ENCODE measurements at regions not wholly inside any gene's neighbourhood (a gene's known extent, or its start where the extent isn't known, plus 50 kb on each side); places are given as distances from the start of the nearest gene placed in this dataset.

DNA sequence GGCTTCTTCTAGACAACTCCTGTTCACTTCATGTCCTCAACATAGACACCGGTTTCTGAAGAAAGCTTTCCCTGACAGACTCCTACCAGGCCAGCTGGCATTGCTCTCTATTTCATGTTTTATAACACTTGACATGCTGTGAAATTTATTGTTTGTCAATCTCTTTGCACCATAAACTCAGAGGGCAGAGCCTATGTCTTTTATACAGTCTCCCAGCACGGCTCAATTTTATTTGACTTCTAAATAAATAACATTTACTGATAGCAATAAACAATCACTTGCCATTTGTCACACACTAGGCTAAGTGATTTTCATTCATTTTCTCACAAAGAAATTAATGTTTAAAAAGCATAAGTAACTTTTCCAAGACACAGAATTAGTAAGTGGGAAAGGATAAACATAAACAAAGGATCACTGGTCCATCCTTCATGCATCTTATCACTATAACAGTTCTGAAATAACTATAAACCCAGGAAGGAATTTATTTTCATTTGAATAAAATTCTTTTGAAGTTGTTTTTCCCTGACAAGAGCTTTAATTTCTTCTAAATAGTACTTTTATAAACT lies 577.6 kb downstream of the TECRL start:
- FAIRE-seq, result no peak
- TF ChIP-seq EZH2 (IDR thresholded peaks at IDR 0.05; ENCODE audit: low read length) (no peak), CTCF (optimal IDR thresholded peaks at IDR 0.05 in 1 of 3, IDR thresholded peaks at IDR 0.05 in 1 of 3, conservative IDR thresholded peaks at IDR 0.05 in 1 of 3; ENCODE audit: extremely low read depth in 1 of 3, insufficient read depth in 2 of 3, low read length in 3 of 3) (no peak)
- dilution Hi-C loops (cut with MboI; ENCODE audit: extremely low pct_ligation_motif_present, low sequenced_read_pairs), result no loop called here

GRCh38 chr4:63817196-63817865 lies 591.9 kb downstream of the TECRL start:
- H3K9me1 ChIP-seq (ENCODE audit: control insufficient read depth, extremely low read depth, insufficient read depth, low read length), result no peaks in the 10 kb centered on the region
- H3K4me1 ChIP-seq (ENCODE audit: control insufficient read depth, extremely low read depth, insufficient read depth, low read length), result no peaks in the 10 kb centered on the region
- no peak for TF ChIP-seq EZH2 (IDR thresholded peaks at IDR 0.05; ENCODE audit: low read length)
- no peak for TF ChIP-seq CTCF (optimal IDR thresholded peaks at IDR 0.05 in 1 of 3, IDR thresholded peaks at IDR 0.05 in 1 of 3, conservative IDR thresholded peaks at IDR 0.05 in 1 of 3; ENCODE audit: extremely low read depth in 1 of 3, insufficient read depth in 2 of 3, low read length in 3 of 3)
- no peak overlapping the region for H3K9ac ChIP-seq (ENCODE audit: control insufficient read depth, extremely low read depth, insufficient read depth, low read length)
- H4K20me1 ChIP-seq (ENCODE audit: control insufficient read depth, extremely low read depth, insufficient read depth, low read length), result no peaks in the 10 kb centered on the region
- dilution Hi-C loops (cut with MboI; ENCODE audit: extremely low pct_ligation_motif_present, low sequenced_read_pairs), result no loop called here
- DNase-seq (ENCODE audit: low read depth, low spot score) (no peak), FAIRE-seq (no peak)
- no peaks in the 10 kb centered on the region for H3K9me3 ChIP-seq (ENCODE audit: control insufficient read depth, low read depth, low read length)
- no peaks in the 10 kb centered on the region for H3K79me2 ChIP-seq (ENCODE audit: control insufficient read depth, insufficient read depth, low read length)
- no peak overlapping the region for H3K4me3 ChIP-seq (ENCODE audit: control insufficient read depth in 2 of 3, extremely low read depth in 1 of 3, insufficient read depth in 2 of 3, low read depth in 1 of 3, low read length in 3 of 3)
- H3K27me3 ChIP-seq (ENCODE audit: control insufficient read depth, extremely low read depth, insufficient read depth, low read length), result no peaks in the 10 kb centered on the region
- H3K27ac ChIP-seq (ENCODE audit: control insufficient read depth, insufficient read depth, low read length), result no peak overlapping the region
- no peaks in the 10 kb centered on the region for H3K36me3 ChIP-seq (ENCODE audit: control insufficient read depth in 2 of 2, extremely low read depth in 1 of 2, insufficient read depth in 2 of 2, low read length in 2 of 2)
- H3K4me2 ChIP-seq (ENCODE audit: control insufficient read depth, extremely low read depth, insufficient read depth, low read depth, low read length), result no peak overlapping the region
- no peak overlapping the region for H2AFZ ChIP-seq (ENCODE audit: control insufficient read depth, low read length)

More for the DNA sequence above, 577.6 kb downstream of the TECRL start:
- no peaks in the 10 kb centered on the region for H4K20me1 ChIP-seq (ENCODE audit: control insufficient read depth, extremely low read depth, insufficient read depth, low read length)
- H3K4me3 ChIP-seq (ENCODE audit: control insufficient read depth in 2 of 3, extremely low read depth in 1 of 3, insufficient read depth in 2 of 3, low read depth in 1 of 3, low read length in 3 of 3), result no peak overlapping the region
- H3K36me3 ChIP-seq (ENCODE audit: control insufficient read depth in 2 of 2, extremely low read depth in 1 of 2, insufficient read depth in 2 of 2, low read length in 2 of 2), result no peaks in the 10 kb centered on the region
- H3K4me2 ChIP-seq (ENCODE audit: control insufficient read depth, extremely low read depth, insufficient read depth, low read depth, low read length), result no peak overlapping the region
- H3K9ac ChIP-seq (ENCODE audit: control insufficient read depth, extremely low read depth, insufficient read depth, low read length), result no peak overlapping the region
- no peaks in the 10 kb centered on the region for H3K27me3 ChIP-seq (ENCODE audit: control insufficient read depth, extremely low read depth, insufficient read depth, low read length)
- H3K27ac ChIP-seq (ENCODE audit: control insufficient read depth, insufficient read depth, low read length), result no peak overlapping the region
- H2AFZ ChIP-seq (ENCODE audit: control insufficient read depth, low read length), result no peak overlapping the region
- H3K9me3 ChIP-seq (ENCODE audit: control insufficient read depth, low read depth, low read length), result no peaks in the 10 kb centered on the region
- no peak for DNase-seq (ENCODE audit: low read depth, low spot score)
- H3K9me1 ChIP-seq (ENCODE audit: control insufficient read depth, extremely low read depth, insufficient read depth, low read length), result no peaks in the 10 kb centered on the region
- H3K4me1 ChIP-seq (ENCODE audit: control insufficient read depth, extremely low read depth, insufficient read depth, low read length), result no peaks in the 10 kb centered on the region
- H3K79me2 ChIP-seq (ENCODE audit: control insufficient read depth, insufficient read depth, low read length), result no peaks in the 10 kb centered on the region

Measured in keratinocyte (primary cell).